HG03442 (cell line): ENCODE measurements at regions not wholly inside any gene's neighbourhood (a gene's known extent, or its start where the extent isn't known, plus 50 kb on each side); places are given as distances from the start of the nearest gene placed in this dataset.

Source experiments
- ATAC-seq: cut with Tn5 transposase; IDR thresholded peaks from one replicate; pipeline ENCODE4 v1.9.1; 2021; ENCODE audit warnings: mild to moderate bottlenecking, moderate library complexity; ENCODE audit not compliant: unreplicated experiment

- no peak for ATAC-seq
These were observed 66.7 kb upstream of the EZH2 start for GRCh38 chr7:148950806-148951205.

GRCh38 chr7:148944935-148945934, 61.1 kb upstream of the EZH2 start:
- ATAC-seq, result no peak

- peak; percentile 31 for ATAC-seq
These were observed 57.6 kb upstream of the EZH2 start for GRCh38 chr7:148941598-148942275.

- peak; percentile 53 for ATAC-seq
These were observed 56.9 kb upstream of the EZH2 start for GRCh38 chr7:148940702-148941597.

- no peak for ATAC-seq
These were observed 55.2 kb upstream of the EZH2 start for GRCh38 chr7:148939128-148939755.

GRCh38 chr7:148935451-148935850, 51.4 kb upstream of the EZH2 start:
- ATAC-seq, result no peak
